A549 (cell line): ENCODE measurements at regions not wholly inside any gene's neighbourhood (a gene's known extent, or its start where the extent isn't known, plus 50 kb on each side); places are given as distances from the start of the nearest gene placed in this dataset.

Experiments
- ATAC-seq, 2 experiments: fragments of 200-7000 bp in 1 of 2; fragments of >200 bp in 1 of 2; cut with Nextera tagmentation in 1 of 2; cut with Tn5 transposase in 1 of 2; 3 replicates each; pipeline versions ENCODE4 v1.8.0 to v1.9.1; 2018 to 2020; ENCODE audit warnings: mild to moderate bottlenecking in 1 of 2, moderate library complexity in 1 of 2
- CTCF ChIA-PET: fragments of 300-600 bp; sonication (Branson Sonifier 250); formaldehyde crosslinking; extraction: SDS; loops from one replicate; lab custom pipeline; 2021; ENCODE audit warnings: antibody characterized with exemption, inconsistent platforms; lab: Yijun Ruan, JAX
- POLR2A ChIA-PET: fragments of 350-600 bp; formaldehyde crosslinking; extraction: SDS; loops from one replicate; lab custom pipeline; 2021; ENCODE audit warnings: antibody characterized with exemption, inconsistent platforms; lab: Yijun Ruan, JAX
- DNase-seq, 2 experiments: peaks; one replicate each; pipeline versions ENCODE4 v3.0.0 to v3.0.0-alpha.2; 2011 to 2016; ENCODE audit warnings: low read depth in 1 of 2, low spot score in 1 of 2
- FAIRE-seq: peaks from 2 replicates; lab custom pipeline; 2011; peaks lifted over from hg19 to GRCh38; lab: Jason Lieb, UNC
- H3K27ac ChIP-seq, 2 experiments: fragments of >200 bp; sonication (Bioruptor Twin); formaldehyde crosslinking; 3 replicates each; pipeline ENCODE4 v1.5.1; 2016 to 2017
- H3K4me1 ChIP-seq: fragments of >200 bp; sonication (Bioruptor Twin); formaldehyde crosslinking; 3 replicates; pipeline ENCODE4 v1.6.1; 2016
- H3K4me2 ChIP-seq: fragments of >200 bp; sonication (Bioruptor Twin); formaldehyde crosslinking; 3 replicates; pipeline ENCODE4 v1.6.1; 2016
- H3K4me3 ChIP-seq: fragments of >200 bp; sonication (Bioruptor Twin); formaldehyde crosslinking; 3 replicates; pipeline ENCODE4 v1.5.1; 2016
- H3K9me3 ChIP-seq: fragments of >200 bp; sonication (Bioruptor Twin); formaldehyde crosslinking; 3 replicates; pipeline ENCODE4 v1.6.1; 2016
- ATOH8 ChIP-seq: fragments of 250-450 bp; sonication (Bioruptor Pico); IDR thresholded peaks from 2 replicates; pipeline ENCODE4 v1.5.0; 2020; ENCODE audit warnings: low read depth, mild to moderate bottlenecking, moderate library complexity
- CEBPB ChIP-seq, 2 experiments: fragments of >200 bp in 1 of 2; sonication (Bioruptor Twin) in 1 of 2; formaldehyde crosslinking in 1 of 2; IDR thresholded peaks; 2 replicates each; pipeline ENCODE4 v1.6.1; 2012 to 2016
- CHD4 ChIP-seq: fragments of 200-600 bp; sonication (generic); IDR thresholded peaks from 2 replicates; pipeline ENCODE4 v1.6.1; 2016; ENCODE audit warnings: antibody characterized with exemption, mild to moderate bottlenecking, borderline replicate concordance
- E2F6 ChIP-seq: IDR thresholded peaks from 2 replicates; pipeline ENCODE4 v1.6.1; 2012; ENCODE audit warnings: low read depth, borderline replicate concordance
- EHF ChIP-seq: fragments of 250-450 bp; sonication (Bioruptor Pico); IDR thresholded peaks from 2 replicates; pipeline ENCODE4 v1.5.0; 2020; ENCODE audit warnings: mild to moderate bottlenecking
- FOSB ChIP-seq: fragments of 250-450 bp; sonication (Bioruptor Pico); IDR thresholded peaks from 2 replicates; pipeline ENCODE4 v1.5.0; 2020; ENCODE audit warnings: mild to moderate bottlenecking, moderate library complexity
- FOSL2 ChIP-seq, 2 experiments: fragments of 450-650 bp in 1 of 2; fragments of >200 bp in 1 of 2; sonication (Bioruptor Twin) in 1 of 2; formaldehyde crosslinking; IDR thresholded peaks; 2 replicates each; pipeline versions ENCODE4 v1.5.0 to v1.6.1; 2016 to 2020; ENCODE audit warnings: mild to moderate bottlenecking in 1 of 2, moderate library complexity in 1 of 2
- HDAC2 ChIP-seq: fragments of 200-600 bp; sonication (generic); IDR thresholded peaks from 2 replicates; pipeline ENCODE4 v1.6.1; 2016
- HOXA7 ChIP-seq: fragments of 250-450 bp; sonication (Bioruptor Pico); IDR thresholded peaks from 2 replicates; pipeline ENCODE4 v1.5.0; 2020; ENCODE audit warnings: mild to moderate bottlenecking, moderate library complexity
- JUN ChIP-seq, 2 experiments: fragments of >200 bp; sonication (Bioruptor Twin); formaldehyde crosslinking; IDR thresholded peaks; 2 replicates in 1 of 2; 3 replicates in 1 of 2; pipeline ENCODE4 v1.6.1; 2016 to 2017
- MAFK ChIP-seq: fragments of 450-650 bp; IDR thresholded peaks from 2 replicates; pipeline ENCODE4 v1.6.1; 2014; ENCODE audit not compliant: partially characterized antibody
- NPAS2 ChIP-seq: fragments of 250-450 bp; sonication (Bioruptor Pico); IDR thresholded peaks from 2 replicates; pipeline ENCODE4 v1.8.0; 2022; ENCODE audit warnings: mild to moderate bottlenecking, moderate library complexity, borderline replicate concordance
- PHF8 ChIP-seq: fragments of 200-600 bp; sonication (generic); IDR thresholded peaks from 2 replicates; pipeline ENCODE4 v1.6.1; 2016; ENCODE audit warnings: low read depth, mild to moderate bottlenecking, antibody characterized with exemption, moderate library complexity, borderline replicate concordance
- POLR2A ChIP-seq: IDR thresholded peaks from 2 replicates; pipeline ENCODE4 v1.6.1; 2012; ENCODE audit warnings: mild to moderate bottlenecking, low read length
- POLR2AphosphoS2 ChIP-seq: conservative IDR thresholded peaks from 2 replicates; pipeline ENCODE4 v1.6.1; 2012; ENCODE audit warnings: low read length, improper control_type of control experiment, inconsistent platforms
- RAD21 ChIP-seq, 2 experiments: fragments of >200 bp in 1 of 2; sonication (Bioruptor Twin) in 1 of 2; formaldehyde crosslinking in 1 of 2; IDR thresholded peaks in 1 of 2; conservative IDR thresholded peaks in 1 of 2; 2 replicates in 1 of 2; 3 replicates in 1 of 2; pipeline ENCODE4 v1.6.1; 2012 to 2018; ENCODE audit warnings: inconsistent platforms in 1 of 2
- RARB ChIP-seq: fragments of 250-450 bp; sonication (Bioruptor Pico); IDR thresholded peaks from 2 replicates; pipeline ENCODE4 v1.8.0; 2021; ENCODE audit warnings: mild to moderate bottlenecking, moderate library complexity
- RCOR1 ChIP-seq: fragments of 150-350 bp; IDR thresholded peaks from 2 replicates; pipeline ENCODE4 v1.6.1; 2014; ENCODE audit warnings: antibody characterized with exemption, low read length, low read depth
- REST ChIP-seq: fragments of 200-600 bp; sonication (generic); IDR thresholded peaks from 2 replicates; pipeline ENCODE4 v1.6.1; 2016; ENCODE audit warnings: antibody characterized with exemption, mild to moderate bottlenecking, moderate library complexity
- ZNF302 ChIP-seq: fragments of 250-450 bp; sonication (Bioruptor Pico); IDR thresholded peaks from 2 replicates; pipeline ENCODE4 v1.9.0; 2021; ENCODE audit warnings: inconsistent platforms, mild to moderate bottlenecking, moderate library complexity
- ZSCAN20 ChIP-seq: fragments of 250-450 bp; sonication (Bioruptor Pico); IDR thresholded peaks from 2 replicates; pipeline ENCODE4 v1.8.0; 2022; ENCODE audit warnings: mild to moderate bottlenecking, moderate library complexity
- WGBS: methylation state at CpG from one replicate; pipeline ENCODE4 v1.1.6; 2017; ENCODE audit errors: missing lambda C conversion rate; 5-methylcytosine and 5-hydroxymethylcytosine counted together
- TF ChIP-seq, protein P1 (sequence below): fragments of >200 bp; sonication (Bioruptor Twin); formaldehyde crosslinking; IDR thresholded peaks from 2 replicates; pipeline ENCODE4 v1.6.1; 2016
- TF ChIP-seq, protein P2 (sequence below): fragments of >200 bp; sonication (Bioruptor Twin); formaldehyde crosslinking; IDR thresholded peaks from 3 replicates; pipeline ENCODE4 v1.5.1; 2016

DNA sequence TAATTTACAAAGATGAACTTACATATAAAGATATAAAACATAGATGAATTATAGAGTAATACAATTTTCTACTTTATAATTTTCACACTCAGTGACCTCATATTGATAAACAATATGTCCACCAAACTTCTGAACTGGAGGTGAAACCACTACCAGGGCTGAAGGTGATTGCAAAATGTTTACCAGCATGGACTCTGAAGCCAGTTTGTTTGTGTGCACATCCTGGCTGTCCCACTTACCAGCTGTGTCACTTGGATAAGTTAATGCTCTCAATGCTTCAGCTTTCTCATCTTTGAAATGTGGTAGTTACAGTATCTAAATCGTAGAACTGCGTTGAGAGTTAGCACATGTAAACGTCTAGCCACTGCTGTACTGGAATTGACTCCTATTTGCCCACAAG lies 392.6 kb downstream of the HNRNPD start:
- Histone ChIP-seq H3K4me3 (no peak overlapping the region), H3K9me3 (no peaks in the 10 kb centered on the region), H3K4me1 (no peaks in the 10 kb centered on the region), H3K27ac (no peak overlapping the region), H3K4me2 (no peak overlapping the region)
- ChIA-PET POLR2A (no interaction called here), CTCF (no interaction called here)
- no peak for TF ChIP-seq HOXA7 (CRISPR knock-in tag)
- no peak for TF ChIP-seq POLR2A
- TF ChIP-seq RARB = no peak
- TF ChIP-seq FOSB (CRISPR knock-in tag) = no peak
- TF ChIP-seq EHF (CRISPR knock-in tag) = no peak
- no peak for TF ChIP-seq JUN (IDR thresholded peaks at IDR 0.05)
- TF ChIP-seq POLR2AphosphoS2 = no peak
- TF ChIP-seq ZSCAN20 = no peak
- TF ChIP-seq E2F6 = no peak
- TF ChIP-seq, protein P1, sequence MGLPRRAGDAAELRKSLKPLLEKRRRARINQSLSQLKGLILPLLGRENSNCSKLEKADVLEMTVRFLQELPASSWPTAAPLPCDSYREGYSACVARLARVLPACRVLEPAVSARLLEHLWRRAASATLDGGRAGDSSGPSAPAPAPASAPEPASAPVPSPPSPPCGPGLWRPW = no peak
- TF ChIP-seq, protein P2, sequence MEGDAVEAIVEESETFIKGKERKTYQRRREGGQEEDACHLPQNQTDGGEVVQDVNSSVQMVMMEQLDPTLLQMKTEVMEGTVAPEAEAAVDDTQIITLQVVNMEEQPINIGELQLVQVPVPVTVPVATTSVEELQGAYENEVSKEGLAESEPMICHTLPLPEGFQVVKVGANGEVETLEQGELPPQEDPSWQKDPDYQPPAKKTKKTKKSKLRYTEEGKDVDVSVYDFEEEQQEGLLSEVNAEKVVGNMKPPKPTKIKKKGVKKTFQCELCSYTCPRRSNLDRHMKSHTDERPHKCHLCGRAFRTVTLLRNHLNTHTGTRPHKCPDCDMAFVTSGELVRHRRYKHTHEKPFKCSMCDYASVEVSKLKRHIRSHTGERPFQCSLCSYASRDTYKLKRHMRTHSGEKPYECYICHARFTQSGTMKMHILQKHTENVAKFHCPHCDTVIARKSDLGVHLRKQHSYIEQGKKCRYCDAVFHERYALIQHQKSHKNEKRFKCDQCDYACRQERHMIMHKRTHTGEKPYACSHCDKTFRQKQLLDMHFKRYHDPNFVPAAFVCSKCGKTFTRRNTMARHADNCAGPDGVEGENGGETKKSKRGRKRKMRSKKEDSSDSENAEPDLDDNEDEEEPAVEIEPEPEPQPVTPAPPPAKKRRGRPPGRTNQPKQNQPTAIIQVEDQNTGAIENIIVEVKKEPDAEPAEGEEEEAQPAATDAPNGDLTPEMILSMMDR = no peak
- TF ChIP-seq MAFK = no peak
- ATAC-seq = no peak
- no peak for FAIRE-seq
- 11% methylated on average over 3 of the region's 3 CpGs for WGBS
- DNase-seq = no peak

GRCh38 chr4:81974523-81974922 lies 399.3 kb downstream of the HNRNPD start:
- 0% methylated on average over 1 of the region's 1 CpG for WGBS
- Histone ChIP-seq H3K4me3 (no peak overlapping the region), H3K4me2 (no peak overlapping the region), H3K9me3 (no peaks in the 10 kb centered on the region), H3K4me1 (no peaks in the 10 kb centered on the region), H3K27ac (no peak overlapping the region)
- no peak for FAIRE-seq
- ChIA-PET POLR2A (no interaction called here), CTCF (interaction anchor here (0.7 kb wide), 1 partner anchor 575 kb away, joined by 3 read pairs; no protein-coding TSS in a partner anchor)
- no peak for ATAC-seq
- DNase-seq = no peak
- TF ChIP-seq FOSB (CRISPR knock-in tag) (no peak), ZSCAN20 (no peak), RCOR1 (no peak), HDAC2 (no peak), CHD4 (no peak)

GRCh38 chr4:81971637-81972381 lies 402.0 kb downstream of the HNRNPD start:
- H3K9me3 ChIP-seq = no peaks in the 10 kb centered on the region
- ATAC-seq (no peak), DNase-seq (no peak), FAIRE-seq (no peak)
- no peaks in the 10 kb centered on the region for H3K4me1 ChIP-seq
- ChIA-PET POLR2A (no interaction called here), CTCF (interaction anchor here (1.3 kb wide), 1 partner anchor 12 kb away, joined by 3 read pairs; no protein-coding TSS in a partner anchor)
- H3K4me2 ChIP-seq = no peak overlapping the region
- no peak overlapping the region for H3K27ac ChIP-seq
- 0% methylated on average over 4 of the region's 4 CpGs for WGBS
- TF ChIP-seq MAFK (peak; percentile 6), RAD21 (conservative IDR thresholded peaks at IDR 0.05 in 1 of 2, IDR thresholded peaks at IDR 0.05 in 1 of 2) (no peak)
- no peak overlapping the region for H3K4me3 ChIP-seq

GRCh38 chr4:81971061-81971460 lies 402.7 kb downstream of the HNRNPD start:
- CTCF ChIA-PET = interaction anchor here (1.3 kb wide), 1 partner anchor 12 kb away, joined by 3 read pairs; no protein-coding TSS in a partner anchor
- H3K4me2 ChIP-seq = no peak overlapping the region
- no peak for DNase-seq
- no peak overlapping the region for H3K27ac ChIP-seq
- FAIRE-seq = no peak
- POLR2A ChIA-PET = no interaction called here
- ATAC-seq = no peak
- H3K4me1 ChIP-seq = no peaks in the 10 kb centered on the region
- H3K9me3 ChIP-seq = no peaks in the 10 kb centered on the region
- no peak overlapping the region for H3K4me3 ChIP-seq
- WGBS = 0% methylated on average over 1 of the region's 1 CpG
- no peak for TF ChIP-seq PHF8
- TF ChIP-seq FOSL2 (IDR thresholded peaks at IDR 0.05) = no peak
- TF ChIP-seq FOSL2 (CRISPR knock-in tag; IDR thresholded peaks at IDR 0.05) = no peak
- TF ChIP-seq JUN (IDR thresholded peaks at IDR 0.05) = no peak
- no peak for TF ChIP-seq REST
- no peak for TF ChIP-seq CEBPB (IDR thresholded peaks at IDR 0.05)
- no peak for TF ChIP-seq ZNF302 (CRISPR knock-in tag)
- TF ChIP-seq ATOH8 (CRISPR knock-in tag) = no peak
- no peak for TF ChIP-seq NPAS2
